HepG2 (cell line): ENCODE measurements at regions not wholly inside any gene's neighbourhood (a gene's known extent, or its start where the extent isn't known, plus 50 kb on each side); places are given as distances from the start of the nearest gene placed in this dataset.

Experiments
- ATAC-seq: fragments of 200-7000 bp; cut with Tn5 transposase; 3 replicates; pipeline ENCODE4 v1.9.1; 2020; ENCODE audit warnings: mild to moderate bottlenecking, moderate library complexity
- BruUV-seq: library from RNA; stranded (reverse); fragments of 400-500 nt; replicated peaks from 2 replicates; lab custom pipeline; 2021; lab: Mats Ljungman, UMichigan
- CTCF ChIA-PET: fragments of 300-600 bp; formaldehyde crosslinking; extraction: SDS; loops from one replicate; lab custom pipeline; 2021; ENCODE audit warnings: low total read pairs, inconsistent platforms, low intra/inter-chr PET ratio; lab: Yijun Ruan, JAX
- POLR2A ChIA-PET: fragments of 350-600 bp; sonication (Branson Sonifier 250); formaldehyde crosslinking; loops from one replicate; lab custom pipeline; 2020; ENCODE audit warnings: antibody characterized with exemption, inconsistent platforms; lab: Yijun Ruan, JAX
- DNase-seq: peaks from one replicate; pipeline ENCODE4 v3.0.0-alpha.2; 2015; ENCODE audit warnings: low spot score
- FAIRE-seq: peaks from 3 replicates; lab custom pipeline; 2011; peaks lifted over from hg19 to GRCh38; lab: Jason Lieb, UNC
- H2AFZ ChIP-seq: one replicate; pipeline ENCODE4 v1.6.1; 2011; ENCODE audit warnings: low read length, inconsistent platforms
- H3K27ac ChIP-seq: fragments of 300-600 bp; 3 replicates; pipeline ENCODE4 v1.8.0; 2011; ENCODE audit warnings: mixed run types, mild to moderate bottlenecking, mixed read lengths, low read length, inconsistent platforms; ENCODE audit not compliant: insufficient read depth; ENCODE audit errors: extremely low read length
- H3K27me3 ChIP-seq, 2 experiments: fragments of 200-600 bp in 1 of 2; 2 replicates in 1 of 2; 3 replicates in 1 of 2; pipeline versions ENCODE4 v1.6.0 to v1.8.0; 2011; ENCODE audit warnings: low read length in 2 of 2, mild to moderate bottlenecking in 2 of 2, moderate library complexity in 2 of 2, inconsistent platforms in 1 of 2; ENCODE audit not compliant: insufficient read depth in 2 of 2, control insufficient read depth in 1 of 2
- H3K36me3 ChIP-seq, 2 experiments: fragments of 200-600 bp in 1 of 2; replicated peaks in 1 of 2; 2 replicates in 1 of 2; 3 replicates in 1 of 2; pipeline versions ENCODE4 v1.5.1 to v1.8.0; 2011; ENCODE audit warnings: low read length in 2 of 2, inconsistent platforms in 1 of 2; ENCODE audit not compliant: insufficient read depth in 2 of 2, control insufficient read depth in 1 of 2
- H3K4me1 ChIP-seq: 2 replicates; pipeline ENCODE4 v1.5.1; 2012; ENCODE audit warnings: low read length, inconsistent platforms; ENCODE audit not compliant: insufficient read depth
- H3K4me2 ChIP-seq: 2 replicates; pipeline ENCODE4 v1.6.0; 2011; ENCODE audit warnings: low read depth, low read length, inconsistent platforms
- H3K4me3 ChIP-seq, 3 experiments: fragments of 200-600 bp in 1 of 3; sonication (generic), shearing (Covaris generic) in 1 of 3; replicated peaks in 1 of 3; 2 replicates each; pipeline ENCODE4 v1.5.1; 2011 to 2016; ENCODE audit warnings: low read length in 3 of 3, inconsistent platforms in 2 of 3, low read depth in 2 of 3, mild to moderate bottlenecking in 2 of 3, control low read depth in 1 of 3, mixed read lengths in 1 of 3; ENCODE audit not compliant: insufficient read depth in 1 of 3
- H3K79me2 ChIP-seq: one replicate; pipeline ENCODE4 v1.6.1; 2011; ENCODE audit warnings: low read length, inconsistent platforms; ENCODE audit not compliant: insufficient read depth
- H3K9ac ChIP-seq: 2 replicates; pipeline ENCODE4 v1.6.0; 2011; ENCODE audit warnings: mild to moderate bottlenecking, low read depth, low read length, inconsistent platforms; ENCODE audit not compliant: insufficient read depth
- H3K9me3 ChIP-seq: 2 replicates; pipeline ENCODE4 v1.5.1; 2012; ENCODE audit warnings: mild to moderate bottlenecking, low read length
- H4K20me1 ChIP-seq: 2 replicates; pipeline ENCODE4 v1.6.0; 2011; ENCODE audit warnings: inconsistent platforms, mild to moderate bottlenecking, low read length, moderate library complexity; ENCODE audit not compliant: insufficient read depth
- DNMT1 ChIP-seq: sonication (generic); formaldehyde crosslinking; IDR thresholded peaks from 2 replicates; pipeline ENCODE4 v1.5.1; 2020; ENCODE audit warnings: mild to moderate bottlenecking, missing genetic modification reagents
- IKZF1 ChIP-seq: fragments of 450-650 bp; IDR thresholded peaks from 2 replicates; pipeline ENCODE4 v1.7.1; 2016
- NFRKB ChIP-seq: fragments of 450-650 bp; IDR thresholded peaks from 2 replicates; pipeline ENCODE4 v1.6.1; 2017
- NONO ChIP-seq, 2 experiments: fragments of 450-650 bp in 1 of 2; sonication (generic) in 1 of 2; formaldehyde crosslinking in 1 of 2; IDR thresholded peaks in 1 of 2; conservative IDR thresholded peaks in 1 of 2; 2 replicates each; pipeline versions ENCODE4 v1.6.1 to v1.8.0; 2017 to 2022; ENCODE audit warnings: mild to moderate bottlenecking in 1 of 2, missing genetic modification reagents in 1 of 2, moderate library complexity in 1 of 2
- PLRG1 ChIP-seq: fragments of 450-650 bp; conservative IDR thresholded peaks from 2 replicates; pipeline ENCODE4 v1.6.1; 2016
- SP5 ChIP-seq: IDR thresholded peaks from 2 replicates; pipeline ENCODE4 v1.6.1; 2016; ENCODE audit warnings: low read depth, borderline replicate concordance
- UBTF ChIP-seq: sonication (generic); formaldehyde crosslinking; IDR thresholded peaks from 2 replicates; pipeline ENCODE4 v1.4.0; 2020; ENCODE audit warnings: mild to moderate bottlenecking, missing genetic modification reagents
- ZNF160 ChIP-seq: sonication (generic); formaldehyde crosslinking; IDR thresholded peaks from 2 replicates; pipeline ENCODE4 v1.8.0; 2022; ENCODE audit warnings: mild to moderate bottlenecking, inconsistent platforms, missing genetic modification reagents
- ZNF724P ChIP-seq: sonication (generic); formaldehyde crosslinking; IDR thresholded peaks from 2 replicates; pipeline ENCODE4 v1.8.0; 2022; ENCODE audit warnings: missing genetic modification reagents, borderline replicate concordance
- WGBS: methylation state at CpG from one replicate; pipeline ENCODE4 v1.1.6; 2017; ENCODE audit warnings: low lambda C conversion rate; 5-methylcytosine and 5-hydroxymethylcytosine counted together
- in situ Hi-C: cut with HindIII; loops from 2 replicates; pipeline ENCODE4 v1.10.0; 2017; ENCODE audit warnings: low pct_unique_long_range_greater_than_20kb; ENCODE audit not compliant: extremely low pct_ligation_motif_present
- intact Hi-C: fragments of 100-400 bp; cut with micrococcal nuclease; formaldehyde crosslinking; loops from one replicate; pipeline ENCODE4 v1.10.0; 2022; ENCODE audit not compliant: unreplicated experiment

- H3K9me3 ChIP-seq: no peaks in the 10 kb centered on the region
- no peaks in the 10 kb centered on the region; a peak in 1 of 5 replicates for H3K27me3 ChIP-seq
- TF ChIP-seq ZNF160 (no peak), DNMT1 (CRISPR knock-in tag) (no peak), NFRKB (0 out of 2 replicates have a peak, but pooled peaks have one; percentile 33), PLRG1 (peak; percentile 85; the same call in 1 of the 2 replicates), IKZF1 (0 out of 2 replicates have a peak, but pooled peaks have one; percentile 15), SP5 (CRISPR knock-in tag) (no peak), ZNF724P (no peak), NONO (IDR thresholded peaks at IDR 0.05) (peak; percentile 43; the same call in 1 of the 2 replicates), NONO (CRISPR knock-in tag; conservative IDR thresholded peaks at IDR 0.05) (no peak), UBTF (CRISPR knock-in tag) (no peak)
- TF ChIP-seq, all 625 proteins: peak for 4
- ChIA-PET POLR2A (no interaction called here), CTCF (no interaction called here)
- in situ Hi-C loops: no loop called here
- WGBS: 3% methylated on average over 2 of the region's 2 CpGs
- H3K27ac ChIP-seq: no peak overlapping the region
- H3K36me3 ChIP-seq: no peaks in the 10 kb centered on the region
- FAIRE-seq (no peak), ATAC-seq (no peak), DNase-seq (no peak)
- intact Hi-C loops: no loop called here
- H4K20me1 ChIP-seq: no peaks in the 10 kb centered on the region
- no peak overlapping the region for H2AFZ ChIP-seq
- no peak overlapping the region for H3K9ac ChIP-seq
- BruUV-seq: no TSS peak
- no peak overlapping the region for H3K4me3 ChIP-seq
- no peaks in the 10 kb centered on the region for H3K4me1 ChIP-seq
- H3K79me2 ChIP-seq: no peaks in the 10 kb centered on the region
- no peak overlapping the region for H3K4me2 ChIP-seq
Observed at GRCh38 chr5:6961123-6961522, 247.9 kb downstream of the TENT4A start.
